GM23338 (cell line): ENCODE measurements at regions not wholly inside any gene's neighbourhood (a gene's known extent, or its start where the extent isn't known, plus 50 kb on each side); places are given as distances from the start of the nearest gene placed in this dataset.

Source experiments
- ATAC-seq: fragments of 200-7000 bp; cut with Tn5 transposase; 3 replicates; pipeline ENCODE4 v1.9.1; 2020
- DNase-seq: peaks from one replicate; pipeline ENCODE4 v3.0.0-alpha.2; 2015; ENCODE audit warnings: low spot score
- H2AFZ ChIP-seq: fragments of 200-600 bp; sonication (generic); 2 replicates; pipeline ENCODE4 v1.8.0; 2016; ENCODE audit warnings: antibody characterized with exemption, mild to moderate bottlenecking, moderate library complexity
- H3F3A ChIP-seq: fragments of 200-600 bp; sonication (generic); replicated peaks from 2 replicates; pipeline ENCODE4 v1.8.0; 2017; ENCODE audit warnings: antibody characterized with exemption, mixed run types, low read depth
- H3K27ac ChIP-seq: fragments of 200-600 bp; sonication (generic); 2 replicates; pipeline ENCODE4 v1.6.1; 2016; ENCODE audit warnings: low read depth
- H3K27me3 ChIP-seq: fragments of 200-600 bp; sonication (generic); 2 replicates; pipeline ENCODE4 v1.8.0; 2016; ENCODE audit warnings: mild to moderate bottlenecking, mixed run types, moderate library complexity; ENCODE audit not compliant: insufficient read depth
- H3K36me3 ChIP-seq: fragments of 200-600 bp; sonication (generic); 2 replicates; pipeline ENCODE4 v1.8.0; 2016; ENCODE audit warnings: mild to moderate bottlenecking; ENCODE audit not compliant: insufficient read depth
- H3K4me1 ChIP-seq: fragments of 200-600 bp; sonication (generic); 2 replicates; pipeline ENCODE4 v1.8.0; 2016; ENCODE audit warnings: mild to moderate bottlenecking, moderate library complexity; ENCODE audit not compliant: insufficient read depth
- H3K4me2 ChIP-seq: fragments of 200-600 bp; sonication (generic); 2 replicates; pipeline ENCODE4 v1.7.1; 2017; ENCODE audit warnings: mixed run types
- H3K4me3 ChIP-seq: fragments of 200-600 bp; sonication (generic); 2 replicates; pipeline ENCODE4 v1.6.1; 2016; ENCODE audit warnings: mixed run types
- H3K79me2 ChIP-seq: fragments of 200-600 bp; sonication (generic); replicated peaks from 2 replicates; pipeline ENCODE4 v1.8.0; 2017; ENCODE audit warnings: mild to moderate bottlenecking; ENCODE audit not compliant: insufficient read depth
- H3K9me2 ChIP-seq: fragments of 200-600 bp; sonication (generic); 2 replicates; pipeline ENCODE4 v1.8.0; 2017; ENCODE audit not compliant: insufficient read depth
- H4K20me1 ChIP-seq: fragments of 200-600 bp; sonication (generic); replicated peaks from 2 replicates; pipeline ENCODE4 v1.8.0; 2017; ENCODE audit warnings: mild to moderate bottlenecking; ENCODE audit not compliant: insufficient read depth
- H3K27ac Mint-ChIP-seq: 2 replicates; pipeline ENCODE4 v1.8.0; 2020; ENCODE audit warnings: inconsistent platforms, mild to moderate bottlenecking, moderate library complexity, mixed read lengths
- H3K27me3 Mint-ChIP-seq: 3 replicates; pipeline ENCODE4 v1.8.0; 2022; ENCODE audit warnings: low read depth, mild to moderate bottlenecking, moderate library complexity, mixed read lengths, inconsistent platforms; ENCODE audit not compliant: insufficient read depth, poor library complexity
- H3K36me3 Mint-ChIP-seq: 3 replicates; pipeline ENCODE4 v1.8.0; 2021; ENCODE audit warnings: low read depth, mild to moderate bottlenecking, inconsistent platforms, moderate library complexity, mixed read lengths
- H3K4me1 Mint-ChIP-seq: 3 replicates; pipeline ENCODE4 v1.8.0; 2020; ENCODE audit warnings: mild to moderate bottlenecking, inconsistent platforms, mixed read lengths
- H3K4me3 Mint-ChIP-seq: 3 replicates; pipeline ENCODE4 v1.8.0; 2021; ENCODE audit warnings: moderate library complexity, mild to moderate bottlenecking, inconsistent platforms, mixed read lengths
- H3K9me3 Mint-ChIP-seq: 3 replicates; pipeline ENCODE4 v1.8.0; 2020; ENCODE audit warnings: moderate library complexity, mild to moderate bottlenecking, inconsistent platforms, mixed read lengths
- CREB1 ChIP-seq: fragments of 250-450 bp; sonication (Bioruptor Pico); IDR thresholded peaks from 2 replicates; pipeline ENCODE4 v1.5.0; 2020; ENCODE audit warnings: low read depth, mild to moderate bottlenecking, moderate library complexity
- JUNB ChIP-seq: IDR thresholded peaks from one replicate; pipeline ENCODE4 v1.6.1; 2016; ENCODE audit warnings: antibody characterized with exemption; ENCODE audit not compliant: unreplicated experiment
- NANOG ChIP-seq: IDR thresholded peaks from 2 replicates; pipeline ENCODE4 v1.6.1; 2016; ENCODE audit warnings: antibody characterized with exemption, borderline replicate concordance
- POLR2AphosphoS5 ChIP-seq: IDR thresholded peaks from 2 replicates; pipeline ENCODE4 v1.6.1; 2016; ENCODE audit warnings: antibody characterized with exemption, low read depth
- STAT1 ChIP-seq: IDR thresholded peaks from one replicate; pipeline ENCODE4 v1.6.1; 2016; ENCODE audit warnings: antibody characterized with exemption; ENCODE audit not compliant: unreplicated experiment
- ZNF114 ChIP-seq: fragments of 250-450 bp; sonication (Bioruptor Pico); IDR thresholded peaks from 2 replicates; pipeline ENCODE4 v1.5.0; 2020; ENCODE audit warnings: mild to moderate bottlenecking, moderate library complexity
- TF ChIP-seq, protein P1 (sequence below): fragments of 250-450 bp; sonication (Bioruptor Pico); IDR thresholded peaks from 2 replicates; pipeline ENCODE4 v1.5.0; 2020; ENCODE audit warnings: mild to moderate bottlenecking, moderate library complexity
- TF ChIP-seq, protein P2 (sequence below): IDR thresholded peaks from one replicate; pipeline ENCODE4 v1.6.1; 2018; ENCODE audit warnings: antibody characterized with exemption; ENCODE audit not compliant: unreplicated experiment

DNA sequence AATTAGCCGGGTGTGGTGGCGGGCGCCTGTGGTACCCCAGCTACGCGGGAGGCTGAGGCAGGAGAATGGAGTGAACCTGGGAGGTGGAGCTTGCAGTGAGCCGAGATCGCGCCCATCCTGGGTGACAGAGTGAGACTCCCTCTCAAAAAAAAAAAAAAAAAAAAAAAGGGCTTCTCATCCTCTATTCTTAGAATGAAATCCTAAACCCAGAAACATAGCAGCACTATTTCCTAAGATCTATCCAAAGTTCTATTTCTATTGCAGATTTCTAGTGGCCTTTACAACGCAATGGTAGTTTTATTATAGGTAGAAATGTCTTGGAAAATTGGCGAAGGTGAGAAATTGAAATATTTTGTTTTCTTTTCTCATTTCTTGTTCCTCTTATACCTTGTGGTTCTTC is 501.0 kb upstream of the SETBP1 start:
- no peak overlapping the region for H3K4me2 ChIP-seq
- no peak overlapping the region for H3K4me3 ChIP-seq
- H3K79me2 ChIP-seq = no peaks in the 10 kb centered on the region
- Mint-ChIP-seq H3K27ac (no peak overlapping the region), H3K4me3 (no peak overlapping the region), H3K36me3 (no peaks in the 10 kb centered on the region), H3K27me3 (no peaks in the 10 kb centered on the region), H3K4me1 (peaks cover 7% of the 10 kb centered on the region; the same call in 2 of the 3 replicates), H3K9me3 (no peaks in the 10 kb centered on the region)
- ATAC-seq = no peak
- H4K20me1 ChIP-seq = no peaks in the 10 kb centered on the region
- H3K9me2 ChIP-seq = peaks cover 3% of the 10 kb centered on the region; the same call in 1 of the 2 replicates
- H3K4me1 ChIP-seq = no peaks in the 10 kb centered on the region
- no peak for TF ChIP-seq JUNB
- TF ChIP-seq STAT1 = no peak
- no peak for TF ChIP-seq POLR2AphosphoS5
- TF ChIP-seq NANOG = no peak
- no peak for TF ChIP-seq ZNF114 (CRISPR knock-in tag)
- TF ChIP-seq, protein P1, sequence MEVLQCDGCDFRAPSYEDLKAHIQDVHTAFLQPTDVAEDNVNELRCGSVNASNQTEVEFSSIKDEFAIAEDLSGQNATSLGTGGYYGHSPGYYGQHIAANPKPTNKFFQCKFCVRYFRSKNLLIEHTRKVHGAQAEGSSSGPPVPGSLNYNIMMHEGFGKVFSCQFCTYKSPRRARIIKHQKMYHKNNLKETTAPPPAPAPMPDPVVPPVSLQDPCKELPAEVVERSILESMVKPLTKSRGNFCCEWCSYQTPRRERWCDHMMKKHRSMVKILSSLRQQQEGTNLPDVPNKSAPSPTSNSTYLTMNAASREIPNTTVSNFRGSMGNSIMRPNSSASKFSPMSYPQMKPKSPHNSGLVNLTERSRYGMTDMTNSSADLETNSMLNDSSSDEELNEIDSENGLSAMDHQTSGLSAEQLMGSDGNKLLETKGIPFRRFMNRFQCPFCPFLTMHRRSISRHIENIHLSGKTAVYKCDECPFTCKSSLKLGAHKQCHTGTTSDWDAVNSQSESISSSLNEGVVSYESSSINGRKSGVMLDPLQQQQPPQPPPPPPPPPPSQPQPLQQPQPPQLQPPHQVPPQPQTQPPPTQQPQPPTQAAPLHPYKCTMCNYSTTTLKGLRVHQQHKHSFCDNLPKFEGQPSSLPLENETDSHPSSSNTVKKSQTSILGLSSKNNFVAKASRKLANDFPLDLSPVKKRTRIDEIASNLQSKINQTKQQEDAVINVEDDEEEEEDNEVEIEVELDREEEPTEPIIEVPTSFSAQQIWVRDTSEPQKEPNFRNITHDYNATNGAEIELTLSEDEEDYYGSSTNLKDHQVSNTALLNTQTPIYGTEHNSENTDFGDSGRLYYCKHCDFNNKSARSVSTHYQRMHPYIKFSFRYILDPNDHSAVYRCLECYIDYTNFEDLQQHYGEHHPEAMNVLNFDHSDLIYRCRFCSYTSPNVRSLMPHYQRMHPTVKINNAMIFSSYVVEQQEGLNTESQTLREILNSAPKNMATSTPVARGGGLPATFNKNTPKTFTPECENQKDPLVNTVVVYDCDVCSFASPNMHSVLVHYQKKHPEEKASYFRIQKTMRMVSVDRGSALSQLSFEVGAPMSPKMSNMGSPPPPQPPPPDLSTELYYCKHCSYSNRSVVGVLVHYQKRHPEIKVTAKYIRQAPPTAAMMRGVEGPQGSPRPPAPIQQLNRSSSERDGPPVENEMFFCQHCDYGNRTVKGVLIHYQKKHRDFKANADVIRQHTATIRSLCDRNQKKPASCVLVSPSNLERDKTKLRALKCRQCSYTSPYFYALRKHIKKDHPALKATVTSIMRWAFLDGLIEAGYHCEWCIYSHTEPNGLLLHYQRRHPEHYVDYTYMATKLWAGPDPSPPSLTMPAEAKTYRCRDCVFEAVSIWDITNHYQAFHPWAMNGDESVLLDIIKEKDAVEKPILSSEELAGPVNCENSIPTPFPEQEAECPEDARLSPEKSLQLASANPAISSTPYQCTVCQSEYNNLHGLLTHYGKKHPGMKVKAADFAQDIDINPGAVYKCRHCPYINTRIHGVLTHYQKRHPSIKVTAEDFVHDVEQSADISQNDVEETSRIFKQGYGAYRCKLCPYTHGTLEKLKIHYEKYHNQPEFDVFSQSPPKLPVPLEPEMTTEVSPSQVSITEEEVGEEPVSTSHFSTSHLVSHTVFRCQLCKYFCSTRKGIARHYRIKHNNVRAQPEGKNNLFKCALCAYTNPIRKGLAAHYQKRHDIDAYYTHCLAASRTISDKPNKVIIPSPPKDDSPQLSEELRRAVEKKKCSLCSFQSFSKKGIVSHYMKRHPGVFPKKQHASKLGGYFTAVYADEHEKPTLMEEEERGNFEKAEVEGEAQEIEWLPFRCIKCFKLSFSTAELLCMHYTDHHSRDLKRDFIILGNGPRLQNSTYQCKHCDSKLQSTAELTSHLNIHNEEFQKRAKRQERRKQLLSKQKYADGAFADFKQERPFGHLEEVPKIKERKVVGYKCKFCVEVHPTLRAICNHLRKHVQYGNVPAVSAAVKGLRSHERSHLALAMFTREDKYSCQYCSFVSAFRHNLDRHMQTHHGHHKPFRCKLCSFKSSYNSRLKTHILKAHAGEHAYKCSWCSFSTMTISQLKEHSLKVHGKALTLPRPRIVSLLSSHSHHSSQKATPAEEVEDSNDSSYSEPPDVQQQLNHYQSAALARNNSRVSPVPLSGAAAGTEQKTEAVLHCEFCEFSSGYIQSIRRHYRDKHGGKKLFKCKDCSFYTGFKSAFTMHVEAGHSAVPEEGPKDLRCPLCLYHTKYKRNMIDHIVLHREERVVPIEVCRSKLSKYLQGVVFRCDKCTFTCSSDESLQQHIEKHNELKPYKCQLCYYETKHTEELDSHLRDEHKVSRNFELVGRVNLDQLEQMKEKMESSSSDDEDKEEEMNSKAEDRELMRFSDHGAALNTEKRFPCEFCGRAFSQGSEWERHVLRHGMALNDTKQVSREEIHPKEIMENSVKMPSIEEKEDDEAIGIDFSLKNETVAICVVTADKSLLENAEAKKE = no peak
- no peak for TF ChIP-seq CREB1 (CRISPR knock-in tag)
- TF ChIP-seq, protein P2, sequence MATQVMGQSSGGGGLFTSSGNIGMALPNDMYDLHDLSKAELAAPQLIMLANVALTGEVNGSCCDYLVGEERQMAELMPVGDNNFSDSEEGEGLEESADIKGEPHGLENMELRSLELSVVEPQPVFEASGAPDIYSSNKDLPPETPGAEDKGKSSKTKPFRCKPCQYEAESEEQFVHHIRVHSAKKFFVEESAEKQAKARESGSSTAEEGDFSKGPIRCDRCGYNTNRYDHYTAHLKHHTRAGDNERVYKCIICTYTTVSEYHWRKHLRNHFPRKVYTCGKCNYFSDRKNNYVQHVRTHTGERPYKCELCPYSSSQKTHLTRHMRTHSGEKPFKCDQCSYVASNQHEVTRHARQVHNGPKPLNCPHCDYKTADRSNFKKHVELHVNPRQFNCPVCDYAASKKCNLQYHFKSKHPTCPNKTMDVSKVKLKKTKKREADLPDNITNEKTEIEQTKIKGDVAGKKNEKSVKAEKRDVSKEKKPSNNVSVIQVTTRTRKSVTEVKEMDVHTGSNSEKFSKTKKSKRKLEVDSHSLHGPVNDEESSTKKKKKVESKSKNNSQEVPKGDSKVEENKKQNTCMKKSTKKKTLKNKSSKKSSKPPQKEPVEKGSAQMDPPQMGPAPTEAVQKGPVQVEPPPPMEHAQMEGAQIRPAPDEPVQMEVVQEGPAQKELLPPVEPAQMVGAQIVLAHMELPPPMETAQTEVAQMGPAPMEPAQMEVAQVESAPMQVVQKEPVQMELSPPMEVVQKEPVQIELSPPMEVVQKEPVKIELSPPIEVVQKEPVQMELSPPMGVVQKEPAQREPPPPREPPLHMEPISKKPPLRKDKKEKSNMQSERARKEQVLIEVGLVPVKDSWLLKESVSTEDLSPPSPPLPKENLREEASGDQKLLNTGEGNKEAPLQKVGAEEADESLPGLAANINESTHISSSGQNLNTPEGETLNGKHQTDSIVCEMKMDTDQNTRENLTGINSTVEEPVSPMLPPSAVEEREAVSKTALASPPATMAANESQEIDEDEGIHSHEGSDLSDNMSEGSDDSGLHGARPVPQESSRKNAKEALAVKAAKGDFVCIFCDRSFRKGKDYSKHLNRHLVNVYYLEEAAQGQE = no peak
- H3K27me3 ChIP-seq = no peaks in the 10 kb centered on the region
- H2AFZ ChIP-seq = no peak overlapping the region
- no peaks in the 10 kb centered on the region for H3F3A ChIP-seq
- no peak overlapping the region for H3K27ac ChIP-seq
- H3K36me3 ChIP-seq = no peaks in the 10 kb centered on the region
- DNase-seq = no peak
